MM.1S (cell line): ENCODE measurements at regions not wholly inside any gene's neighbourhood (a gene's known extent, or its start where the extent isn't known, plus 50 kb on each side); places are given as distances from the start of the nearest gene placed in this dataset.

Experiments
- CTCF ChIP-seq: fragments of 300-600 bp; sonication (generic); IDR thresholded peaks from 2 replicates; pipeline ENCODE4 v1.5.1; 2016; ENCODE audit warnings: antibody characterized with exemption, low read length, mixed read lengths
- EZH2 ChIP-seq: fragments of 300-600 bp; sonication (generic); optimal IDR thresholded peaks from 2 replicates; pipeline ENCODE3; 2017; ENCODE audit warnings: low read depth, mild to moderate bottlenecking, antibody characterized with exemption, low read length, mixed read lengths
- EZH2phosphoT487 ChIP-seq: fragments of 300-600 bp; sonication (generic); IDR thresholded peaks from 2 replicates; pipeline ENCODE4 v1.6.1; 2018; ENCODE audit warnings: antibody characterized with exemption, low read length

DNA sequence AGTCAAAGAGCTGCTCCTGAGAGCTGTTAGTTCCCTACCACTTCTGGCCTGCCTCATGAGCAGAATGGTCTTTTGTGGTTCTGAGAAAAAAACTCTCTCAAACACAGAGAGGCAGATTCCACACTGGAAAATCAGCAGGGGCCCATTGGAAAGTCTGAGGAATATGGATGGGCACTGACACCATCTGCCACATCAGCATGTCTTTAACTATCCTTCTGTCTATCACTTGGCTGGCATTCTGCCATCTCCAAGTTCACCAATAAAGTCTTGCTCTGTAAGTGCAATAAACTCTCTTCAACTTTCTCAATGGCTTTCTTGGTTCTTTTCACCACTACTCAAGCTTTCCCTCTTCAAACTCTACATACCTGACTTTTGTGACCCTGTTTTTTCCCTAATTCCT is 101.3 kb upstream of the GALNT15 start:
- TF ChIP-seq EZH2phosphoT487, result no peak
- no peak for TF ChIP-seq CTCF
- TF ChIP-seq EZH2, result no peak
